Breast epithelium (tissue), 3 donors: ENCODE measurements at regions not wholly inside any gene's neighbourhood (a gene's known extent, or its start where the extent isn't known, plus 50 kb on each side); places are given as distances from the start of the nearest gene placed in this dataset.

Source experiments
- CTCF ChIP-seq, 3 donors: fragments of 450-650 bp; IDR thresholded peaks; one replicate each; pipeline ENCODE4 v1.5.1; 2016 to 2017; ENCODE audit warnings: antibody characterized with exemption in 3 of 3, mild to moderate bottlenecking in 3 of 3, moderate library complexity in 3 of 3
- POLR2A ChIP-seq: fragments of 450-650 bp; IDR thresholded peaks from one replicate; pipeline ENCODE4 v1.6.1; 2016; ENCODE audit warnings: antibody characterized with exemption, mild to moderate bottlenecking, moderate library complexity
- POLR2AphosphoS5 ChIP-seq, 3 donors: sonication (generic); formaldehyde crosslinking; IDR thresholded peaks; one replicate each; pipeline ENCODE4 v1.6.1; 2017; ENCODE audit warnings: antibody characterized with exemption in 3 of 3

GRCh38 chr9:119880361-119880760, 511.1 kb upstream of the BRINP1 start:
- no peak for TF ChIP-seq POLR2A
- TF ChIP-seq POLR2AphosphoS5 (IDR thresholded peaks at IDR 0.05), result no peak
- TF ChIP-seq CTCF (IDR thresholded peaks at IDR 0.05), result no peak
